GM21360 (cell line): ENCODE measurements at regions not wholly inside any gene's neighbourhood (a gene's known extent, or its start where the extent isn't known, plus 50 kb on each side); places are given as distances from the start of the nearest gene placed in this dataset.
"Not testable (repeated sequence)": the region's sequence is repeated elsewhere in the genome, so short reads cannot be mapped to it uniquely, and the experiment has no call there.

Source experiments
- ATAC-seq: cut with Tn5 transposase; IDR thresholded peaks from one replicate; pipeline ENCODE4 v1.9.1; 2021; ENCODE audit warnings: mild to moderate bottlenecking, moderate library complexity; ENCODE audit not compliant: unreplicated experiment

- no peak for ATAC-seq
These were observed 107.9 kb upstream of the MAP3K7 start for GRCh38 chr6:90694802-90695201.

GRCh38 chr6:90691823-90692222 is 105.0 kb upstream of the MAP3K7 start:
- no peak for ATAC-seq

- ATAC-seq: no peak
These were observed 102.3 kb upstream of the MAP3K7 start for GRCh38 chr6:90689172-90689571.

GRCh38 chr6:90687775-90688380 is 101.0 kb upstream of the MAP3K7 start:
- ATAC-seq: no peak

GRCh38 chr6:90681863-90682262 is 95.0 kb upstream of the MAP3K7 start:
- ATAC-seq: no peak

- no peak for ATAC-seq
These were observed 91.3 kb upstream of the MAP3K7 start for GRCh38 chr6:90678049-90678779.

GRCh38 chr6:90677440-90677839 is 90.6 kb upstream of the MAP3K7 start:
- no peak for ATAC-seq

GRCh38 chr6:90676516-90677300 is 89.8 kb upstream of the MAP3K7 start:
- ATAC-seq: no peak

GRCh38 chr6:90675107-90675506 is 88.2 kb upstream of the MAP3K7 start:
- not testable (repeated sequence) for ATAC-seq

GRCh38 chr6:90674077-90674476 is 87.2 kb upstream of the MAP3K7 start:
- not testable (repeated sequence) for ATAC-seq

GRCh38 chr6:90669846-90670245 is 83.0 kb upstream of the MAP3K7 start:
- ATAC-seq: no peak

- ATAC-seq: no peak
These were observed 82.5 kb upstream of the MAP3K7 start for GRCh38 chr6:90669420-90669819.

GRCh38 chr6:90668141-90668540 is 81.3 kb upstream of the MAP3K7 start:
- ATAC-seq: no peak

GRCh38 chr6:90663873-90664272 is 77.0 kb upstream of the MAP3K7 start:
- ATAC-seq: no peak

GRCh38 chr6:90663106-90663505 is 76.2 kb upstream of the MAP3K7 start:
- no peak for ATAC-seq

- ATAC-seq: no peak
These were observed 74.1 kb upstream of the MAP3K7 start for GRCh38 chr6:90660931-90661330.

- no peak for ATAC-seq
These were observed 71.6 kb upstream of the MAP3K7 start for GRCh38 chr6:90658497-90658896.

- ATAC-seq: no peak
These were observed 69.5 kb upstream of the MAP3K7 start for GRCh38 chr6:90656325-90656724.

- no peak for ATAC-seq
These were observed 67.9 kb upstream of the MAP3K7 start for GRCh38 chr6:90654806-90655205.

GRCh38 chr6:90654166-90654565 is 67.3 kb upstream of the MAP3K7 start:
- ATAC-seq: no peak

GRCh38 chr6:90653750-90654149 is 66.9 kb upstream of the MAP3K7 start:
- ATAC-seq: no peak
